ENCODE measurements at regions not wholly inside any gene's neighbourhood (a gene's known extent, or its start where the extent isn't known, plus 50 kb on each side); places are given as distances from the start of the nearest gene placed in this dataset.

DNA sequence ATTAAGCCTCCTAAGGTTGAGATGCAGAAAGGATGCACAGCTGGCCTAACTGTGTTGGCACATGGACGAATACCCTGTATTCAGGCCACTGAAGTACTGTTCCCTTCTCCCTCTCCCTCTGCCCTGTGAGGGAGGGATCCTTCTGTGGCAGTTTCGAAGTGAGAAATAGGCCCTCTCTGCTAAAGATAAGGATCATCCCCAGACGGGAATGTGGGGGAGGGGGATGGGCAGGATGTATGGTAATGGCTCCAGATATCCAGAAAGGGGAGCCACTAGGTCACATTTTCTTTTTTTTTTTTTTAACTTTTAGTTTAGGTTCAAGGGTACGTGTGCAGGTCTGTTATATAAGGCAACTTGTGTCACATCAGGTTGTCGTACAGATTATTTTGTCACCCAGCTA, 463.1 kb downstream of the TBL1XR1 start:
- TF ChIP-seq CTCF (IDR thresholded peaks at IDR 0.05; ENCODE audit: insufficient read depth, low read length, missing control alignments): no peak
- DNase-seq (ENCODE audit: low read depth, low spot score): no peak
- ChIA-PET POLR2A (no interaction called here), CTCF (no interaction called here)
- no peak overlapping the region for H3K4me3 ChIP-seq (ENCODE audit: low read depth, low read length)

- H3K4me3 ChIP-seq (ENCODE audit: low read depth, low read length): no peak overlapping the region
- DNase-seq (ENCODE audit: low read depth, low spot score): no peak
- no peak for TF ChIP-seq CTCF (IDR thresholded peaks at IDR 0.05; ENCODE audit: insufficient read depth, low read length, missing control alignments)
- POLR2A ChIA-PET: no interaction called here
- CTCF ChIA-PET: no interaction called here
Observed at GRCh38 chr3:176724394-176724759, 472.9 kb downstream of the TBL1XR1 start.

DNA sequence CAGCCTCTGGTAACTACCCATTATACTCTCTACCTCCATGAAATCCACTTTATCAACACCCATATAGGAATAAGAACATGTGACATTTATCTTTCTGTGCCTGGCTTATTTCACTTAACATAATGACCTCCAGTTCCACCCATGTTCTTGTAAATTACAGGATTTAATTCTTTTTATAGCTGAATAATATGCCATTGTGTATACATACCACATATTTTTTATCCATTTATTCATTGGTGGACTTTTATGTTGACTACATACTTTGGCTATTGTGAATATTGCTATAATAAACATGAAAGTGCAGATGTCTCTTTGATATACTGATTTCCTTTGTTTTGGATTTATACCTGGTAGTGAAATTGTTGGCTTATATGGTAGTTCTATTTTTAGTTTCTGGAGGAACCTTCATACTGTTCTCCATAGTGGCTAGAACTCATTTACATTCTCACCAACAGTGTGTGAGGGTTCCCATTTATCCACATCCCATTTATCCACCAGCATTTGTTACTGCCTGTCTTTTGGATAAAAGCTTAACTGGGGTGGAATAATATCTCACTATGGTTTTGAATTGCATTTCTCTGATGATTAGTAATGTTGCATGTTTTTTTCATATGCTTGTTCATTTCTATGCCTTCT, 473.4 kb downstream of the TBL1XR1 start:
- ChIA-PET POLR2A (no interaction called here), CTCF (no interaction called here)
- no peak for TF ChIP-seq CTCF (IDR thresholded peaks at IDR 0.05; ENCODE audit: insufficient read depth, low read length, missing control alignments)
- no peak overlapping the region for H3K4me3 ChIP-seq (ENCODE audit: low read depth, low read length)
- no peak for DNase-seq (ENCODE audit: low read depth, low spot score)

DNA sequence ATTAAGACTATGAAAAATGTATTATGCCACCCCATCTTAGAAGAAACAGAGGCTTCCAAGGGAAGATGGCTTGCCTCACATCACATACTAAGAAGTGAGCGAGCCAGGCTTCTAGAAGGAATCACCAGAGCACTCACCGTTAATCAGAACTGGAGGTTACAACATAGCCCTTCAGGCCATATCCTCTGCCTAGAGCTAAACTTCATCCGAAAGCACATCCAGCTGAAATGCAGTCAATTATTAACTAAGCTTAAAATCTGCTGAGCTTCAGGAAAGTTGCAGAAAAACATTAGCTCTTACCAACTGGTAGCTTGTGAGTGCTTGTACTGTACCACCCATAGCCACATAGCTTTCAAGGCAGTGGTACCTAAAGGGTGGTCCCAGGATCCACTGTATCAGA, 483.2 kb downstream of the TBL1XR1 start:
- H3K4me3 ChIP-seq (ENCODE audit: low read depth, low read length): no peak overlapping the region
- ChIA-PET POLR2A (no interaction called here), CTCF (no interaction called here)
- no peak for TF ChIP-seq CTCF (IDR thresholded peaks at IDR 0.05; ENCODE audit: insufficient read depth, low read length, missing control alignments)
- DNase-seq (ENCODE audit: low read depth, low spot score): no peak

DNA sequence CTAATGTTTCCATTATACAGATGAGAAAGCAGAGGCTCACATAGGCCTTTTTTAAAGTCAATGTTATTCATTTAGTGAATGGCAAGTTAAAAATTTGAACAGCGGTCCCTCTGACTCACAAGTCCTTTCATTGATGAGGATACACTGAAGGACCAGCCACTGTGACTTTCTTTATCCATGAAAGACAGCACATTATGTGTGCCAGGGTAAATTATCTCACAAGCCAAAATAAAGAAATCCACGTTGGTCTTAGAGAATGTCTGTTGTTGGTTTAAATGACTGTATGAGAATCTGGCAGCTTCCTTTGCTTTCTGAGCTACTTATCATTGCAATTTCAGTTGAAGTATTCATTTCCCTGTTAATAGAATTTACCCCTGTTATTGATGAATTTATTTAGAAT, 485.1 kb downstream of the TBL1XR1 start:
- H3K4me3 ChIP-seq (ENCODE audit: low read depth, low read length): no peak overlapping the region
- no peak for DNase-seq (ENCODE audit: low read depth, low spot score)
- TF ChIP-seq CTCF (IDR thresholded peaks at IDR 0.05; ENCODE audit: insufficient read depth, low read length, missing control alignments): no peak
- CTCF ChIA-PET: no interaction called here
- POLR2A ChIA-PET: no interaction called here

GRCh38 chr3:176699288-176699687, 498.0 kb downstream of the TBL1XR1 start:
- no peak for DNase-seq (ENCODE audit: low read depth, low spot score)
- TF ChIP-seq CTCF (IDR thresholded peaks at IDR 0.05; ENCODE audit: insufficient read depth, low read length, missing control alignments): no peak
- CTCF ChIA-PET: no interaction called here
- POLR2A ChIA-PET: no interaction called here
- no peak overlapping the region for H3K4me3 ChIP-seq (ENCODE audit: low read depth, low read length)

Measured in AG04449 (cell line).